GM12891 (cell line): ENCODE measurements at regions not wholly inside any gene's neighbourhood (a gene's known extent, or its start where the extent isn't known, plus 50 kb on each side); places are given as distances from the start of the nearest gene placed in this dataset.

Experiments
- POLR2A ChIP-seq: IDR thresholded peaks from 2 replicates; pipeline ENCODE4 v1.6.1; 2011; ENCODE audit warnings: low read depth, low read length, control low read depth
- POLR2AphosphoS5 ChIP-seq: IDR thresholded peaks from 2 replicates; pipeline ENCODE4 v1.6.1; 2011; ENCODE audit warnings: low read depth, low read length, control low read depth
- POU2F2 ChIP-seq: IDR thresholded peaks from 2 replicates; pipeline ENCODE4 v1.6.1; 2011; ENCODE audit warnings: low read depth, mild to moderate bottlenecking, control low read depth, low read length, moderate library complexity
- SPI1 ChIP-seq: IDR thresholded peaks from 2 replicates; pipeline ENCODE4 v1.6.1; 2011; ENCODE audit warnings: low read depth, low read length, control low read depth
- TAF1 ChIP-seq: IDR thresholded peaks from 2 replicates; pipeline ENCODE4 v1.6.1; 2011; ENCODE audit warnings: low read depth, low read length, control low read depth

GRCh38 chr3:89625945-89626344, 518.5 kb downstream of the EPHA3 start:
- no peak for TF ChIP-seq POLR2A
- no peak for TF ChIP-seq POLR2AphosphoS5
- no peak for TF ChIP-seq TAF1
- no peak for TF ChIP-seq SPI1
- no peak for TF ChIP-seq POU2F2
